ENCODE measurements at regions not wholly inside any gene's neighbourhood (a gene's known extent, or its start where the extent isn't known, plus 50 kb on each side); places are given as distances from the start of the nearest gene placed in this dataset.
A peak's percentile ranks its signal among the peaks of the same experiment; 100 is the strongest.

GRCh38 chr4:145427991-145428390 lies 53.7 kb upstream of the SMAD1 start:
- no peak for DNase-seq (ENCODE audit: low spot score)

DNA sequence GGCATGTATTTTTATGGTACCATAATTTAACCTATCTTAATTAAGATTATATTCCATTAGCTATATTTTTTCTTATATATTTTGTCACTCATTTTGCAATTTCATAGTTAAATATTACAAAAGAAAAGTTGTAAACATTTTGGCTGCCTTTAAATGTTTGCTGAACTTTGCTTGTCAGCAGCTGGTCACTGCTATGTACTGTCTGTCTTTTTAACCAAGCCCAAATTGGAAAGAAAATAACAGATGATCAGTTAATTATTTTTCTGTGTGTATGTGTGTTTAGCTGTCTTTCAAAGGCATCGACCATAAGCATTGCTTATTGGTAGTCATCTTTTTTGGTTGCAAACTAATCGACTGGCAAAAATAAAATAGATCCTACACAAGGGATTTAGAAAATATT lies 54.4 kb upstream of the SMAD1 start:
- no peak for DNase-seq (ENCODE audit: low spot score)

DNA sequence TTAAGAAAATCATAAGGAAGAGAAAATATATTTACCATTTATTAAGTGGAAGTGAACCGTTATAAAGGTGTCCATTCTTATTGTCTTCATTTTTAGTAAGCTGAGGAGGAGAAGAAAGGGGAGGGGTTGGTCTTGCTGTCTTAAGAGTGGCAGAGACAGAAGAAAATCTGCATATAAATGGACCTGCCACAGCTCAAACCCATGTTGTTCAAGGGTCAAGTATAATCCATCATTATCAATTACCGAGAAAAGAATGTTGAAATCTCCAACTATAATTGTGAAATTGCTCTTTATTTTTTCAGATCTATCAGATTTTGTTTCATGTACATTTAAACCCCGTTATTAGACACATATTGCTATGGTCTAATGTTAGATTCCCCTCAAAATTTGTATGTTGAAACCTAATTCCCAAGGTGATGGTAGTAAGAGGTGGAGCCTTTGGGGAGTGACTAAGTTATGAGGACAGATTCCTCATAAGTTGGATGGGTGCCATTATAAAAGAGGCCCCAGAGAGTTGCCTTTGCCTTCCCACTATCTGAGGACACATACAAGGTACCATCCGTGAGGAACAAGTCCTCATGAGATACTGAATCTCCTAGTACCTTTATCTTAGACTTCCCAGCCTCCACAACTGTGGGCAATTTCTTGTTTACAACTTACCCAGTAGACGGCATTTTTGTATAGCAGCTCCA lies 58.5 kb upstream of the SMAD1 start:
- DNase-seq (ENCODE audit: low spot score), result no peak

GRCh38 chr4:145420595-145421214 lies 60.9 kb upstream of the SMAD1 start:
- DNase-seq (ENCODE audit: low spot score), result no peak

- DNase-seq (ENCODE audit: low spot score), result no peak
Observed at GRCh38 chr4:145418739-145419138, 62.9 kb upstream of the SMAD1 start.

- DNase-seq (ENCODE audit: low spot score), result no peak
Observed at GRCh38 chr4:145417348-145418130, 64.1 kb upstream of the SMAD1 start.

DNA sequence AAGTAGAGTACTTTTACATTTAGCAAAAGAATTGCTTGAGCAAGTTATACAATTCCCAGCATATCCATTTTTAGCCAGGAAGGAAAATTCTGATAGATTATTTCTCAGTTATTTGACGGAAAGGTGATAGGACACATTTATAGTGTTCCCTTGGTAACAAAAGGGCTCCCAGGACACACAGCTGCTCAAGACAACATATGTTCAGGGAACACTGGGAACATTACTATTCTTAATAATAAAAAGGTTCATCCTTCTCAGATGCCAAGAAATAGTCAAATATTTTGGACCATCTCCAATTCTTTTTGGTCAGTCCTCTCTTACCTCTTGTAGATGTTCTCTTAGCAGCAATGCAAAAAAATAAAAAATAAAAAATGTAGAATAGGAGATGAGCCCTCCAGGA lies 66.8 kb upstream of the SMAD1 start:
- DNase-seq (ENCODE audit: low spot score), result no peak

DNA sequence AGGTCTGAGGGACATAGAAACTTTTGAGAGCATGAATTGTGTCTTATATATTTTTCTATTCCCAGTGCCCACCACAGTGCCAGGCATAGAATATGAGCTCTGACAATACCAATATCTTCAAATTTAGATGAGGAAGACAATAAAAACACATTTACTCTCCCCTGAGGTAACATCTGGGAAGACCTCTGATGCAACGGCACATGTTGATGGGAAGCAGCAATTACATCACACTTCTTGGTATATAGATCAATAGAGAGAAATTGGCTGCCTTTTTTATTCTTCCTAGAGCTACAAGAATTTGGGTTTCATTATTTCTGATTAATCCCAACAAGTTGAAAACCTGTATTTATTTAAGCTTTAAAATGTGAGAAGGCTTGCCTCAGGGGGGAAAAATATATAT lies 67.4 kb upstream of the SMAD1 start:
- no peak for DNase-seq (ENCODE audit: low spot score)

DNA sequence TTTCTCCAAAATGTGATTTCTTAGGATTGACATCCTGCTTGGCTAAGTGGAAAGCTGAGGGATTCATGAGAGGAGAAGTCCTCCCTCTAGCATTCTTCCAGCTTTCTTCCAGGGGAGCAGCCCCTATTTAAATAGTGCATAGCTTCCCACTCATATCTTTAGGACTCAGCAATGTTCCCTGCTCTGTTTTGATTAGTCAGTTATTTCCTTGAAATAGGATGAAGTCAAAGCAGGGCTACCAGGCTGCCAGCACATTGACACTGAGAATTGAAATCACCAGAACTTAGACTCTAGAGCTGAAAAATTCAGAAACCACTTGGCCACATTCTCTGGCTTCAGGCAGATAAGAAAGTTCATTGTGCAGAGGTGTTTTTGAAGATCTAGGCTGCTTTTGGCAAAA lies 74.7 kb upstream of the SMAD1 start:
- no peak for DNase-seq (ENCODE audit: low spot score)

DNA sequence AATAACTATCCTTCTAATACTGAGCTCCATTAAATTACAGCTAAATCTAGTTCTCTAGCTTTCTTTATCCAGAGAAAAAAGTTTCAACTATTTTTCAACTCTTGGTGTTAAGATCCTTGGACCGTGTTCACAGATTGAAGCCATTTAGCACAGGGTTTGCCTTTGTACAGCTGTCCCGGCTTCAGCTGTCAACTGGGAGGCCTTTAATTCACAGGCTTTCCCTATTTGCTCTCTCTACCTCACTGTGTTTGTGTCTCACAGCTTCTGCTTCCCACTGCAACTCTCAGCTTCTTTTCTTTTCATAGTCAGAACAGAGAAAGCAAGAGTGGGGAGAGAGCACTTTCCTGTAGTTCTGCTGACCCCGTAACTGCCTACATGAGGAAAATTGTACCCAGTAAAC lies 76.9 kb upstream of the SMAD1 start:
- no peak for DNase-seq (ENCODE audit: low spot score)

GRCh38 chr4:145396581-145396980 lies 85.1 kb upstream of the SMAD1 start:
- DNase-seq (ENCODE audit: low spot score), result no peak

DNA sequence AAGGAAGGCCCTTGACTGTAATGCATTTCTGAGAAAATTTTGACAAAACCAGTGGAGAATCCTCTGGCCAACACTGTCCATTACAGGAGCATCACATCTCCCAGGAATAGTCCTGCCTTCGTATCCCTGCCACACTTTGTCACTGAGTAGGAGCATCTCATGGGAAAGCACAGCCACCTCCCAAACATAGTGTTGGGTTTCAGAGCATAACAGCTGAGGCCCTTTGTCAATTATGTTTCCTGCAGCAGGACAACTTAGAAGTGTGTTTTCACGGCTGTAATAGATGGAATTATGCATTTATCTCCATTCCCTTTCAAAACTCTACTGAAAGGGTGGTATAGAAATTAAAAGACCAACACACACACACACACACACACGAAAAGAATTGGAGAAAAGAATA lies 91.1 kb upstream of the SMAD1 start:
- DNase-seq (ENCODE audit: low spot score), result no peak

DNA sequence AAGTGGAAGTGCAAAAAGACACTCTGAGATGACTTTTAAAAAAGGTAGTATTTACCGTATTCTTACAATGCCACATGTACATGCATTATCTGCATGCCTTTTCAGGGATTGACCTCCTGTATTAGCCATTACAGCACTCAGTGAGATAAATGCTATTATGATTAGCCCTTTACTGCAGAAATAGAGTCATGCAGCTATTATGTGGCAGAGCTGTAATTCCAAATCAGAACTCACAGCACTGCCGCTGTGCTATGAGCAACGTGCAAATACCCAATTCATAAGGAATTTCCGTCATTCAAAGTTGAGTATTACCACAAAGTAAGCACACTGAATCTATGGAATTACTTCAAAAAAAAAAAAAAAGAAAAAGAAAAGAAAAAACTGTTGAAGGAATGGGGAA lies 92.1 kb upstream of the SMAD1 start:
- no peak for DNase-seq (ENCODE audit: low spot score)

DNA sequence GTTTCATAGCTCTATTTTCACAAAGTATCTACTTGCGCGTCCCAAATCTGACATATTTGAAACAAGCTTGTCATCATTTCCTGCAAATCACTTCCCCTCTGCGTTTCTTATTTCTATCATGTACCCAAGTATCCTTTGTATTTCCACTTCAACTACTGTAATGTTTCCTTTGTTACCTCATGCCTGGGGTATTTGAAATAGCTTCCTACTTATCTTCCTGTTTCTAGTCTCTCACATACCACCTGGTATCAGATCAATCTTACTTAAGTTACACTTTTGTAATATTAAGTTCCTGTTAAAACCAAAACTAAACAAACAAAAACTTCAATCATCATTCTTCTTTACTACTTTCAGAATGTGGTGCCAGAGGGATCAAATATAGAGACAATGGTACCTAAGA lies 93.6 kb upstream of the SMAD1 start:
- DNase-seq (ENCODE audit: low spot score), result no peak

DNA sequence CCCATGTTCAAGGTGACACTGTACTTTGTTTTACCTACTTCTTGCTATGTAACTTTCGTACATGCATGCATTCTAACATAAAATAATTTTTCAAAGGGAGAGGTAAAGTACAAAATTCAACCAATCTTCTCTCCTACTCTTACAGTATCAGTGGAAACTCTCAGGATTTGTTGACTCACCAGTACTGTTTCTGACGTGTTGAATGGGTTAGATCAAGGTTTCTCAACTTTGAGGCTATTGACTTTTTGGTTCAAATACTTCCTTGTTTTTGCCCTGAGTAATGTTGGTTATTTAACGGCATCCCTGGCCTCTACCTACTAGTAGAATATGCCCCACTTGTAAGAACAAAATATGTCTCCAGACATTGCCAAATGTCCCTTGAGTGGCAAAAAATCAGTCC lies 94.6 kb upstream of the SMAD1 start:
- no peak for DNase-seq (ENCODE audit: low spot score)

- DNase-seq (ENCODE audit: low spot score), result no peak
Observed at GRCh38 chr4:145381163-145381562, 100.5 kb upstream of the SMAD1 start.

DNA sequence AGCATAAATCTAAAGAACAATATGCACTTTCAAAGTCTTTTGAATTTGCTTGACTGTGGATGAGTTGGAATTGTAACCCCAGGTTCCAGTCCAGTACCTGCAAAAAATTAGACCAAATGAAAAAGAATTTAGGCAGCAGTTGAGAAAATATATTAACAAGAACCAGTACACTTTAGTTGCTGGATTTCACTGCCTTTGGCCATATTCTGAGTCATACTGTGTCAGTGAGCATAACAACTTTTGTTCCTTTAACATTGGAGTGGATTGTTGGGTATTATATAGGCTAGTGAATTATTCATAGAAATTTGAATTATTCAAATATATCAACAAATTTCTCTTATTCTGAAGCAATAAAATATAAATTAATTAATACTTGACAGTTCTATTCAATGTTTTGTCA lies 101.5 kb upstream of the SMAD1 start:
- DNase-seq (ENCODE audit: low spot score), result no peak

DNA sequence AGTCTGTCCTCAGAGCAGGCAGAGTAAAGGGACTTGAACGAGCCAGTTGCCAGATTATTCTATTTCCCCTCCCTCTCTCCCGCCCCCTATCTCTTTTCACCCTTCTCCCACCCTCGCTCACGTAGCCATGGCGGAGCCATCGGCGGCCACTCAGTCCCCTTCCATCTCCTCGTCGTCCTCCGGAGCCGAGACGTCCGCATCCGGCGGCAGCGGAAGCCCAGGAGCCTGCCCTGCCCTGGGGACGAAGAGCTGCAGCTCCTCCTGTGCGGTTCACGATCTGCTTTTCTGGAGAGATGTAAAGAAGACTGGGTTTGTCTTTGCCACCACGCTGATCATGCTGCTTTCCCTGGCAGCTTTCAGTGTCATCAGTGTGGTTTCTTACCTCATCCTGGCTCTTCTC lies 106.2 kb upstream of the SMAD1 start:
- no peak for DNase-seq (ENCODE audit: low spot score)

DNA sequence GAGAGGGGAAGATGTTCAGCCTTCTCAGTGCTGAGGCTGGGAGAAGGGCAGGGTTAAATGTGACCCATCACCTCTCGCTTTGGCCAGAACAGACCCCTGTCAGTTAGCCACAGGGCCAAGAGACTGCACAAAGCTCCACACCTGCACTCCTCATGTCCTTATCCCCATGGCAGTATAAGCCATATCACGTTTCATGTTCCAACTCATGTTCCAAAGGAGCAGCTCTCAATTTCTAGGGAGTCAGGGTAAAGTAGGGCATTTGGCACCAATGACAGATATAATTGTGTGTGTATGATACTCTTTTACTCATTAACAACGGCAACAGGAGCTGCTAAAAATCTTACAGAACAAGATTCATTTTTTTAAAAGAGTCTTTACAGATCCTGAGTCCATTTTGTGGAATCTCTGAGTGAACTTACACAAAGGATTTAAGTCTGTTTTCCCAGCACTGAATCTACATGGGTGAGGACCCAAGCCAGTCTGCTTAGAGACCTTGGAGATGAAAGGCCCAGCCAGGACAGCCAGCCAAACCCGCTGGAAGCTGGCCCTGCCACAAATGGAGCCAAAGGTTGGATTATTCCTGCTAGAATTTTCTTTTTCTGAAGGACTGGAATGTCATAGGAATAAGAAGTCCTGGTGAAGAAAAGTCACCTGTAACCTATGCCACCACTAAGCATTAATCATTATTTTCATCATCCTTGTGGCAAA lies 129.1 kb upstream of the SMAD1 start:
- peak; percentile 42 for DNase-seq (ENCODE audit: low spot score)

GRCh38 chr4:145351922-145352321 lies 129.7 kb upstream of the SMAD1 start:
- peak; percentile 19 for DNase-seq (ENCODE audit: low spot score)

DNA sequence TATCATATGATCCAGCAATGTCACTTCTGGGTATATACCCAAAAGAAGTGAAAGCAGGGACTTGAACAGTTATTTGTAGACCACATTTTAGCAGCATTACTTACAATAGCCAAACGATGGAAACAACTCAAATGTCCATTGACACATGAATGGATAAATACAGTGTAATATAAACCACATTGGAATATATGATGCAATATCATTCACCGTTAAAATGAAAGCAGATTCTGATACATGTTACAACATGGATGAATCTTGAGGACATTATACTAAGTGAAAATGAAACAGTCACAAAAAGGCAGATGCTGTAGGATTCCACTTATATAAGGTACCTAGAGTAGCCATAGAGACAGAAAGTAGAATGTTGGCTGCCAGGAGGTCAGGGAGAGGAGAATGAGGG lies 130.5 kb upstream of the SMAD1 start:
- no peak for DNase-seq (ENCODE audit: low spot score)

DNA sequence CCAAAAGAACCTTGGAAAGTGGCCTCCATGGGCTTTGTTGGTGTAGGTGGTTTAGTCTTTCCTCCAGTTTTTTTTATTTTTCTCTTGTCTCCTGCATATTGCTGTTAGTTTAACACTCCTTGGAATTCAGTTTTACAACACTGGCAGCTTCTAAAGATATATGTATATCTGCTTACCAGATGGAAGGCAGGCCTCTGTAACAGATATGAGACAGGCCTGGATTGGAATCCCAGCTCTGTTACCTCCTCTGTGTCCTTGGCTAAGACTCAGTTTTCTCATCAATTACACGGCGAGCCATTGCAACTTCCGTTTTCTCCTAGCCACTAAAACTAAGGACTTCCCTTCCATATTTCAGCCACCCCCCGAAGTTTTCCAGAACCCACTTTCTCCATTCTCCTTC lies 133.4 kb upstream of the SMAD1 start:
- DNase-seq (ENCODE audit: low spot score), result no peak

DNA sequence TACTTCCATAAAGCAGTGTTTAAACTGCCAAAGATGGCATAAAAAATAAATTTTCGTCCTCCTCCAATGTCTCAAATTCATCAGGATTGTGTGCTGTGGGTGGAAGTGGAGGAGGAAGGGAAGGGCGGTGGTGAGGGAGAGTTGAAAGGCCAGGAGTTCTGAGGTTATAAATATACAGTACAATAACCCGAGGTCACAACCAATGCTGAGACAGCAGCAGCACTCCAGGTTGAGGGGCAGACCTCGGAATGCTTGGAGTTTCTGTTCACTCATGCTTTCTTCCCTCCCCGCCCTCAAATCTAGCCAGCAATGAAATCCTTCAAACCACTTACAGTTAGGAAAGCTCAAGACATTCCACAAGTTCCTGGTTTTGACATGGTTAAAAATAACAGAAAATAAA lies 134.0 kb upstream of the SMAD1 start:
- DNase-seq (ENCODE audit: low spot score), result no peak
